GM19239 (cell line): ENCODE measurements at regions not wholly inside any gene's neighbourhood (a gene's known extent, or its start where the extent isn't known, plus 50 kb on each side); places are given as distances from the start of the nearest gene placed in this dataset.

Source experiments
- DNase-seq: peaks from one replicate; pipeline ENCODE4 v3.0.0; 2011; ENCODE audit warnings: low spot score; ENCODE audit not compliant: insufficient read length
- FAIRE-seq: peaks from 2 replicates; lab custom pipeline; 2011; peaks lifted over from hg19 to GRCh38; lab: Jason Lieb, UNC

- no peak for DNase-seq
- FAIRE-seq: no peak
These were observed 257.8 kb downstream of the NR2F1-AS1 start for GRCh38 chr5:93322974-93323860.

GRCh38 chr5:93320920-93321445, 260.0 kb downstream of the NR2F1-AS1 start:
- FAIRE-seq (no peak), DNase-seq (no peak)

GRCh38 chr5:93313672-93314071, 267.3 kb downstream of the NR2F1-AS1 start:
- DNase-seq (no peak), FAIRE-seq (no peak)

- no peak for FAIRE-seq
- DNase-seq: no peak
These were observed 269.1 kb downstream of the NR2F1-AS1 start for GRCh38 chr5:93311881-93312280.

GRCh38 chr5:93307557-93307956, 273.5 kb downstream of the NR2F1-AS1 start:
- DNase-seq: no peak
- no peak for FAIRE-seq

GRCh38 chr5:93305984-93306383, 275.0 kb downstream of the NR2F1-AS1 start:
- DNase-seq: no peak
- FAIRE-seq: no peak

GRCh38 chr5:93304456-93305250, 276.4 kb downstream of the NR2F1-AS1 start:
- DNase-seq (no peak), FAIRE-seq (no peak)

GRCh38 chr5:93303291-93303691, 277.7 kb downstream of the NR2F1-AS1 start:
- FAIRE-seq (no peak), DNase-seq (no peak)

GRCh38 chr5:93302711-93303110, 278.3 kb downstream of the NR2F1-AS1 start:
- DNase-seq (no peak), FAIRE-seq (no peak)

- no peak for DNase-seq
- FAIRE-seq: no peak
These were observed 280.1 kb downstream of the NR2F1-AS1 start for GRCh38 chr5:93300945-93301344.

GRCh38 chr5:93300309-93300923, 280.6 kb downstream of the NR2F1-AS1 start:
- no peak for DNase-seq
- FAIRE-seq: no peak

- FAIRE-seq (no peak), DNase-seq (no peak)
These were observed 281.2 kb downstream of the NR2F1-AS1 start for GRCh38 chr5:93299681-93300308.

- no peak for DNase-seq
- FAIRE-seq: no peak
These were observed 283.9 kb downstream of the NR2F1-AS1 start for GRCh38 chr5:93297116-93297515.

GRCh38 chr5:93296338-93296737, 284.7 kb downstream of the NR2F1-AS1 start:
- DNase-seq (no peak), FAIRE-seq (no peak)

GRCh38 chr5:93294996-93295395, 286.0 kb downstream of the NR2F1-AS1 start:
- DNase-seq (no peak), FAIRE-seq (no peak)

- DNase-seq (no peak), FAIRE-seq (no peak)
These were observed 286.8 kb downstream of the NR2F1-AS1 start for GRCh38 chr5:93294199-93294598.

GRCh38 chr5:93289942-93290341, 291.1 kb downstream of the NR2F1-AS1 start:
- DNase-seq (no peak), FAIRE-seq (no peak)

GRCh38 chr5:93285461-93285860, 295.6 kb downstream of the NR2F1-AS1 start:
- no peak for FAIRE-seq
- DNase-seq: no peak

- FAIRE-seq: no peak
- no peak for DNase-seq
These were observed 298.8 kb downstream of the NR2F1-AS1 start for GRCh38 chr5:93281980-93282772.
